H1 (cell line): ENCODE measurements at regions not wholly inside any gene's neighbourhood (a gene's known extent, or its start where the extent isn't known, plus 50 kb on each side); places are given as distances from the start of the nearest gene placed in this dataset.

ENCODE experiments used
- CTCF ChIA-PET: fragments of 300-600 bp; sonication (Branson Sonifier 250); formaldehyde crosslinking; loops from one replicate; lab custom pipeline; 2021; ENCODE audit not compliant: partially characterized antibody; lab: Charles Lee
- POLR2A ChIA-PET: fragments of 300-600 bp; sonication (Branson Sonifier 250); formaldehyde crosslinking; loops from one replicate; lab custom pipeline; 2021; ENCODE audit warnings: inconsistent platforms; ENCODE audit not compliant: partially characterized antibody; lab: Charles Lee
- DNase-seq, 2 experiments: peaks; one replicate each; pipeline versions ENCODE4 v3.0.0 to v3.0.0-alpha.2; 2010 to 2022; ENCODE audit warnings: low spot score in 2 of 2, low read depth in 1 of 2, mixed read lengths in 1 of 2
- FAIRE-seq: peaks from 2 replicates; lab custom pipeline; 2011; peaks lifted over from hg19 to GRCh38; lab: Jason Lieb, UNC
- H2AFZ ChIP-seq: 2 replicates; pipeline ENCODE4 v1.8.1; 2012; ENCODE audit warnings: low read length, inconsistent platforms
- H2AK5ac ChIP-seq: 2 replicates; pipeline ENCODE4 v1.6.1; 2013; ENCODE audit warnings: low read depth, low read length
- H2BK120ac ChIP-seq: replicated peaks from 2 replicates; pipeline ENCODE3; 2013; ENCODE audit warnings: low read depth, low read length, inconsistent platforms
- H2BK12ac ChIP-seq: 2 replicates; pipeline ENCODE4 v1.6.1; 2013; ENCODE audit warnings: low read depth, low read length
- H2BK15ac ChIP-seq: 2 replicates; pipeline ENCODE4 v1.6.1; 2013; ENCODE audit warnings: low read length
- H2BK20ac ChIP-seq: 2 replicates; pipeline ENCODE4 v1.6.1; 2013; ENCODE audit warnings: low read length
- H2BK5ac ChIP-seq: 2 replicates; pipeline ENCODE4 v1.6.1; 2013; ENCODE audit warnings: low read depth, low read length
- H3K14ac ChIP-seq: 2 replicates; pipeline ENCODE4 v1.6.1; 2013; ENCODE audit warnings: inconsistent platforms; ENCODE audit not compliant: insufficient read length
- H3K18ac ChIP-seq: 2 replicates; pipeline ENCODE4 v1.6.1; 2013; ENCODE audit warnings: low read length; ENCODE audit errors: extremely low read depth
- H3K23ac ChIP-seq: 2 replicates; pipeline ENCODE4 v1.6.1; 2013; ENCODE audit warnings: inconsistent platforms; ENCODE audit not compliant: insufficient read length
- H3K23me2 ChIP-seq: 2 replicates; pipeline ENCODE4 v1.6.1; 2013; ENCODE audit warnings: low read depth, low read length
- H3K27ac ChIP-seq: 2 replicates; pipeline ENCODE4 v1.6.1; 2011; ENCODE audit warnings: low read depth, low read length, inconsistent platforms
- H3K27me3 ChIP-seq, 4 experiments: replicated peaks in 1 of 4; 1 replicate in 1 of 4; 2 replicates in 3 of 4; pipeline versions ENCODE4 v1.6.1 to v1.8.1; 2011 to 2013; ENCODE audit warnings: low read length in 3 of 4, mild to moderate bottlenecking in 3 of 4, inconsistent platforms in 2 of 4, mixed read lengths in 2 of 4, moderate library complexity in 1 of 4; ENCODE audit not compliant: control insufficient read depth in 3 of 4, insufficient read depth in 3 of 4; ENCODE audit errors: extremely low read depth in 1 of 4
- H3K36me3 ChIP-seq, 4 experiments: 2 replicates each; pipeline versions ENCODE4 v1.6.1 to v1.8.1; 2011 to 2013; ENCODE audit warnings: mild to moderate bottlenecking in 4 of 4, low read length in 3 of 4, moderate library complexity in 2 of 4, control low read depth in 1 of 4, inconsistent platforms in 1 of 4; ENCODE audit not compliant: insufficient read depth in 4 of 4, control insufficient read depth in 2 of 4
- H3K4ac ChIP-seq: replicated peaks from 2 replicates; pipeline ENCODE3; 2013; ENCODE audit warnings: low read length, low read depth, mixed read lengths, inconsistent platforms; ENCODE audit not compliant: insufficient read length
- H3K4me1 ChIP-seq, 4 experiments: replicated peaks in 1 of 4; 1 replicate in 1 of 4; 2 replicates in 3 of 4; pipeline versions ENCODE4 v1.6.1 to v1.8.1; 2011 to 2013; ENCODE audit warnings: low read length in 3 of 4, inconsistent platforms in 2 of 4, mixed read lengths in 1 of 4; ENCODE audit not compliant: insufficient read depth in 4 of 4, control insufficient read depth in 3 of 4
- H3K4me2 ChIP-seq, 2 experiments: 2 replicates each; pipeline versions ENCODE4 v1.6.1 to v1.8.1; 2011 to 2013; ENCODE audit warnings: low read depth in 2 of 2, low read length in 2 of 2, control low read depth in 1 of 2, inconsistent platforms in 1 of 2, mild to moderate bottlenecking in 1 of 2; ENCODE audit not compliant: insufficient read depth in 1 of 2
- H3K4me3 ChIP-seq, 4 experiments: fragments of 200-600, 300-600 bp in 1 of 4; sonication (generic), shearing (Covaris generic), sonication (Bioruptor Twin) in 1 of 4; 2 replicates each; pipeline versions ENCODE4 v1.5.1 to v1.8.1; 2011 to 2016; ENCODE audit warnings: low read length in 4 of 4, low read depth in 3 of 4, control low read depth in 2 of 4, inconsistent platforms in 2 of 4, mild to moderate bottlenecking in 2 of 4, mixed read lengths in 1 of 4, moderate library complexity in 1 of 4; ENCODE audit not compliant: insufficient read depth in 2 of 4; ENCODE audit errors: extremely low read depth in 1 of 4
- H3K56ac ChIP-seq: replicated peaks from 2 replicates; pipeline ENCODE3; 2013; ENCODE audit warnings: low read depth, mild to moderate bottlenecking, mixed read lengths, low read length, inconsistent platforms; ENCODE audit not compliant: insufficient read length
- H3K79me1 ChIP-seq: 2 replicates; pipeline ENCODE4 v1.6.1; 2013; ENCODE audit warnings: low read depth, low read length, control low read depth
- H3K79me2 ChIP-seq, 2 experiments: 2 replicates each; pipeline versions ENCODE4 v1.6.1 to v1.8.1; 2012 to 2013; ENCODE audit warnings: low read length in 2 of 2, mild to moderate bottlenecking in 2 of 2, inconsistent platforms in 1 of 2; ENCODE audit not compliant: insufficient read depth in 2 of 2, control insufficient read depth in 1 of 2
- H3K9ac ChIP-seq, 4 experiments: replicated peaks in 1 of 4; 1 replicate in 1 of 4; 2 replicates in 3 of 4; pipeline versions ENCODE4 v1.6.1 to v1.8.1; 2011 to 2013; ENCODE audit warnings: low read depth in 3 of 4, low read length in 3 of 4, control low read depth in 2 of 4, mild to moderate bottlenecking in 2 of 4, moderate library complexity in 2 of 4, inconsistent platforms in 1 of 4; ENCODE audit errors: extremely low read depth in 1 of 4
- H3K9me3 ChIP-seq, 2 experiments: 2 replicates each; pipeline versions ENCODE4 v1.6.1 to v1.8.1; 2012 to 2013; ENCODE audit warnings: mild to moderate bottlenecking in 2 of 2, moderate library complexity in 2 of 2, control low read depth in 1 of 2, inconsistent platforms in 1 of 2, low read depth in 1 of 2, low read length in 1 of 2, mixed read lengths in 1 of 2; ENCODE audit not compliant: insufficient read depth in 2 of 2
- H4K20me1 ChIP-seq, 2 experiments: replicated peaks in 1 of 2; 2 replicates each; pipeline versions ENCODE3 to v1.8.1; 2011 to 2013; ENCODE audit warnings: inconsistent platforms in 2 of 2, low read length in 2 of 2, mild to moderate bottlenecking in 1 of 2; ENCODE audit not compliant: insufficient read depth in 2 of 2, control insufficient read depth in 1 of 2
- H4K5ac ChIP-seq: 2 replicates; pipeline ENCODE4 v1.6.1; 2013; ENCODE audit warnings: low read length, low read depth, mixed read lengths, inconsistent platforms; ENCODE audit not compliant: insufficient read length
- H4K8ac ChIP-seq: 2 replicates; pipeline ENCODE4 v1.8.0; 2013; ENCODE audit warnings: mild to moderate bottlenecking, moderate library complexity, low read length, inconsistent platforms; ENCODE audit not compliant: insufficient read depth; ENCODE audit errors: extremely low read depth
- H4K91ac ChIP-seq: replicated peaks from 2 replicates; pipeline ENCODE3; 2013; ENCODE audit warnings: low read length, mixed read lengths, inconsistent platforms; ENCODE audit not compliant: insufficient read length
- CHD7 ChIP-seq: fragments of 300-600 bp; sonication (generic); IDR thresholded peaks from 2 replicates; pipeline ENCODE4 v1.7.1; 2012; ENCODE audit warnings: low read length, moderate library complexity, mild to moderate bottlenecking, inconsistent platforms; ENCODE audit not compliant: insufficient replicate concordance
- WGBS, 2 experiments: shearing (Covaris generic) in 1 of 2; methylation state at CpG; one replicate each; pipeline versions ENCODE4 v1.1.6 to v1.1.7; 2013 to 2015; ENCODE audit warnings: low lambda C conversion rate in 2 of 2, mixed read lengths in 2 of 2, inconsistent platforms in 1 of 2, low coverage in 1 of 2, missing lambda C conversion rate in 1 of 2; ENCODE audit not compliant: insufficient replicate concordance in 2 of 2, insufficient coverage in 1 of 2, insufficient read length in 1 of 2; ENCODE audit errors: extremely low coverage in 1 of 2, missing lambda C conversion rate in 1 of 2; 5-methylcytosine and 5-hydroxymethylcytosine counted together

DNA sequence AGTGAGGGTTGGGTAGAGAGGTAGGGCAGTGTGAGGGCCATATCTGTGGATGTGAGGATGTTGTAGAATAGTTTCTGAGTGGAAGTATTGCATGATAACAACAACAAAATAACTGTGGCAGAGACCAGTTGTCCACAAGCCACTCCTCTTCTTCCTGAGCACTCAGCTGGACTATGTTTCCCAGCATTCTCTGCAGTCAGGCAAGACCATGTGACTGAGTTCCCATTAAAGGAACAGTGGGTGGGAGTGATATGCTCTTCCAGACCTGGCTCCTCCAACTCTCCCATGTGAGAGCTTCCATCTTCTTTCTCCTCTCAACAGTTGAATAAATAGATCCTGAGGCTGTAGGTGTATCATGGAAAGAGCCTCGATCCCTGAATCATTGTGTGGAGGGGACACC is 272.4 kb downstream of the CBLN1 start:
- Histone ChIP-seq H2AK5ac (no peak overlapping the region), H4K20me1 (no peaks in the 10 kb centered on the region), H3K23ac (no peak overlapping the region), H4K91ac (no peak overlapping the region), H2AFZ (no peak overlapping the region), H3K14ac (no peak overlapping the region), H2BK120ac (no peak overlapping the region), H2BK12ac (no peak overlapping the region), H3K9ac (no peak overlapping the region), H2BK5ac (no peak overlapping the region), H2BK20ac (no peak overlapping the region), H3K18ac (no peak overlapping the region), H3K79me2 (no peaks in the 10 kb centered on the region), H3K79me1 (no peaks in the 10 kb centered on the region), H3K23me2 (no peaks in the 10 kb centered on the region; the same call in 1 of the 2 replicates), H3K4me3 (no peak overlapping the region), H2BK15ac (no peak overlapping the region), H3K4me2 (no peak overlapping the region), H3K4ac (no peak overlapping the region), H3K27ac (no peak overlapping the region), H3K4me1 (peaks cover 0 to 5% (median 0%) of the 10 kb centered on the region in 4 experiments; a peak in 1 of 7 replicates), H3K9me3 (no peaks in the 10 kb centered on the region), H4K8ac (no peak overlapping the region), H3K56ac (no peak overlapping the region), H4K5ac (no peak overlapping the region), H3K27me3 (no peaks in the 10 kb centered on the region), H3K36me3 (no peaks in the 10 kb centered on the region)
- POLR2A ChIA-PET = no interaction called here
- no peak for DNase-seq
- FAIRE-seq = no peak
- WGBS, 2 experiments = 79% methylated on average over 1 of the region's 1 CpG; no CpG with 5 or more reads in 1 of the 2 experiments
- CTCF ChIA-PET = interaction anchor here (1.1 kb wide), 1 partner anchor 10 kb away, joined by 3 read pairs; no protein-coding TSS in a partner anchor
- TF ChIP-seq CHD7 = no peak
